GM21825 (cell line): ENCODE measurements at regions not wholly inside any gene's neighbourhood (a gene's known extent, or its start where the extent isn't known, plus 50 kb on each side); places are given as distances from the start of the nearest gene placed in this dataset.

Experiments used
- ATAC-seq: cut with Tn5 transposase; IDR thresholded peaks from one replicate; pipeline ENCODE4 v1.9.1; 2021; ENCODE audit warnings: mild to moderate bottlenecking, moderate library complexity; ENCODE audit not compliant: unreplicated experiment

GRCh38 chr1:239268941-239269340 lies 117.4 kb upstream of the CHRM3 start:
- ATAC-seq = no peak

- no peak for ATAC-seq
Observed at GRCh38 chr1:239268007-239268406, 118.4 kb upstream of the CHRM3 start.

GRCh38 chr1:239263801-239264200 lies 122.6 kb upstream of the CHRM3 start:
- no peak for ATAC-seq

GRCh38 chr1:239262538-239262937 lies 123.8 kb upstream of the CHRM3 start:
- no peak for ATAC-seq

GRCh38 chr1:239261521-239261920 lies 124.8 kb upstream of the CHRM3 start:
- ATAC-seq = no peak

GRCh38 chr1:239260842-239261241 lies 125.5 kb upstream of the CHRM3 start:
- no peak for ATAC-seq

- ATAC-seq = no peak
Observed at GRCh38 chr1:239255628-239256160, 130.7 kb upstream of the CHRM3 start.

GRCh38 chr1:239254999-239255398 lies 131.4 kb upstream of the CHRM3 start:
- ATAC-seq = no peak

- ATAC-seq = no peak
Observed at GRCh38 chr1:239253032-239253431, 133.3 kb upstream of the CHRM3 start.

- no peak for ATAC-seq
Observed at GRCh38 chr1:239250353-239251035, 135.9 kb upstream of the CHRM3 start.

GRCh38 chr1:239247285-239247684 lies 139.1 kb upstream of the CHRM3 start:
- no peak for ATAC-seq

GRCh38 chr1:239244084-239244483 lies 142.3 kb upstream of the CHRM3 start:
- ATAC-seq = no peak

GRCh38 chr1:239243006-239243405 lies 143.4 kb upstream of the CHRM3 start:
- no peak for ATAC-seq

- ATAC-seq = no peak
Observed at GRCh38 chr1:239242404-239242803, 144.0 kb upstream of the CHRM3 start.

GRCh38 chr1:239240736-239241135 lies 145.6 kb upstream of the CHRM3 start:
- no peak for ATAC-seq

- no peak for ATAC-seq
Observed at GRCh38 chr1:239239529-239239928, 146.8 kb upstream of the CHRM3 start.

- ATAC-seq = no peak
Observed at GRCh38 chr1:239237912-239238311, 148.5 kb upstream of the CHRM3 start.

- ATAC-seq = no peak
Observed at GRCh38 chr1:239233626-239234025, 152.7 kb upstream of the CHRM3 start.

- ATAC-seq = no peak
Observed at GRCh38 chr1:239232921-239233320, 153.4 kb upstream of the CHRM3 start.

GRCh38 chr1:239228451-239228850 lies 157.9 kb upstream of the CHRM3 start:
- ATAC-seq = no peak

GRCh38 chr1:239225396-239225795 lies 161.0 kb upstream of the CHRM3 start:
- ATAC-seq = no peak

- no peak for ATAC-seq
Observed at GRCh38 chr1:239224100-239224499, 162.3 kb upstream of the CHRM3 start.

GRCh38 chr1:239222999-239223398 lies 163.4 kb upstream of the CHRM3 start:
- no peak for ATAC-seq
